Right lobe of liver (tissue), 6 donors: ENCODE measurements at regions not wholly inside any gene's neighbourhood (a gene's known extent, or its start where the extent isn't known, plus 50 kb on each side); places are given as distances from the start of the nearest gene placed in this dataset.

Experiments used
- ATAC-seq, 4 donors: fragments of 200-7000 bp; cut with Tn5 transposase; one replicate each; pipeline ENCODE4 v1.9.1; 2020; ENCODE audit warnings: mild to moderate bottlenecking in 4 of 4, moderate library complexity in 4 of 4
- DNase-seq, 3 donors: peaks; one replicate each; pipeline ENCODE4 v3.0.0-alpha.2; 2020
- H3K27ac ChIP-seq, 3 donors: fragments of 200-600 bp; one replicate each; pipeline ENCODE4 v1.8.0; 2022
- H3K27me3 ChIP-seq, 2 donors: fragments of 200-600 bp; one replicate each; pipeline ENCODE4 v1.8.0; 2022
- H3K36me3 ChIP-seq, 4 donors: fragments of 200-600 bp; sonication (generic) in 1 of 4; one replicate each; pipeline versions ENCODE4 v1.5.1 to v1.8.0; 2017 to 2022; ENCODE audit warnings: control low read depth in 1 of 4
- H3K4me1 ChIP-seq, 4 donors: fragments of 200-600 bp; sonication (generic) in 1 of 4; one replicate each; pipeline versions ENCODE4 v1.5.1 to v1.8.0; 2017 to 2022; ENCODE audit warnings: control low read depth in 1 of 4
- H3K4me3 ChIP-seq, 3 donors: fragments of 200-600 bp; one replicate each; pipeline ENCODE4 v1.8.0; 2022
- H3K9me3 ChIP-seq, 4 donors: fragments of 200-600 bp; sonication (generic) in 1 of 4; one replicate each; pipeline versions ENCODE4 v1.5.1 to v1.8.0; 2017 to 2022; ENCODE audit warnings: control low read depth in 1 of 4
- CTCF ChIP-seq, 4 donors: fragments of 200-600 bp in 3 of 4; fragments of 450-650 bp in 1 of 4; IDR thresholded peaks; one replicate each; pipeline versions ENCODE4 v1.5.1 to v1.8.0; 2016 to 2022; ENCODE audit warnings: antibody characterized with exemption in 4 of 4, mild to moderate bottlenecking in 2 of 4
- POLR2A ChIP-seq: fragments of 450-650 bp; IDR thresholded peaks from one replicate; pipeline ENCODE4 v1.6.1; 2017; ENCODE audit warnings: antibody characterized with exemption, mild to moderate bottlenecking
- WGBS: methylation state at CpG from one replicate; pipeline ENCODE4 v1.1.6; 2018; ENCODE audit warnings: low coverage, low lambda C conversion rate; ENCODE audit not compliant: insufficient coverage; ENCODE audit errors: missing lambda C conversion rate; 5-methylcytosine and 5-hydroxymethylcytosine counted together
- intact Hi-C, 2 donors: fragments of 100-400 bp; cut with DNase I; formaldehyde crosslinking; loops; one replicate each; pipeline versions ENCODE4 v1.11.2 to v1.14.1; 2022
- donor health status: DM: no; HTN: yes; CAD: no.
- donor health status: DM: no; HTN: no; CAD: no.
- donor health status: DM: no; HTN: no; CAD: no.
- donor health status: DM: no; HTN: yes; CAD: no.
- donor health status: DM: no; HTN: yes; CAD: no.

- 73% methylated on average over 3 of the region's 17 CpGs for WGBS
- ATAC-seq, result no peak
- intact Hi-C loops, result no loop called here
Observed at GRCh38 chr10:118841881-118842605, 87.3 kb upstream of the CACUL1 start.

GRCh38 chr10:118842843-118843624 is 88.3 kb upstream of the CACUL1 start:
- intact Hi-C loops, result no loop called here
- Histone ChIP-seq H3K9me3 (no peaks in the 10 kb centered on the region), H3K27ac (no peak overlapping the region), H3K36me3 (no peaks in the 10 kb centered on the region), H3K4me1 (peaks cover 0 to 3% (median 0%) of the 10 kb centered on the region in 4 donors), H3K27me3 (no peaks in the 10 kb centered on the region), H3K4me3 (no peak overlapping the region)
- TF ChIP-seq CTCF (IDR thresholded peaks at IDR 0.05) (no peak), POLR2A (no peak)
- no peak for DNase-seq
- no peak for ATAC-seq
- WGBS, result 40% methylated on average over 2 of the region's 4 CpGs

More at GRCh38 chr10:118841881-118842605, 87.3 kb upstream of the CACUL1 start:
- no peaks in the 10 kb centered on the region for H3K9me3 ChIP-seq
- H3K27ac ChIP-seq, result no peak overlapping the region
- no peaks in the 10 kb centered on the region for H3K36me3 ChIP-seq
- DNase-seq, result no peak
- no peaks in the 10 kb centered on the region for H3K27me3 ChIP-seq
- TF ChIP-seq CTCF (IDR thresholded peaks at IDR 0.05) (no peak), POLR2A (no peak)
- H3K4me3 ChIP-seq, result no peak overlapping the region
- peaks cover 0 to 3% (median 0%) of the 10 kb centered on the region in 4 donors for H3K4me1 ChIP-seq

- Histone ChIP-seq H3K27ac (no peak overlapping the region), H3K4me1 (peaks cover 0 to 3% (median 0%) of the 10 kb centered on the region in 4 donors), H3K4me3 (no peak overlapping the region), H3K9me3 (no peaks in the 10 kb centered on the region), H3K27me3 (no peaks in the 10 kb centered on the region), H3K36me3 (no peaks in the 10 kb centered on the region)
- DNase-seq (no peak), ATAC-seq (no peak)
- TF ChIP-seq CTCF (IDR thresholded peaks at IDR 0.05) (no peak), POLR2A (no peak)
- intact Hi-C loops, result no loop called here
- WGBS, result no CpG with 5 or more reads among the region's 7 CpGs
Observed at GRCh38 chr10:118843647-118844265, 89.0 kb upstream of the CACUL1 start.

- TF ChIP-seq CTCF (IDR thresholded peaks at IDR 0.05), result no peak
- TF ChIP-seq POLR2A, result no peak
- Histone ChIP-seq H3K36me3 (no peaks in the 10 kb centered on the region), H3K9me3 (no peaks in the 10 kb centered on the region), H3K27ac (no peak overlapping the region), H3K4me3 (no peak overlapping the region), H3K4me1 (peaks cover 0 to 3% (median 0%) of the 10 kb centered on the region in 4 donors), H3K27me3 (no peaks in the 10 kb centered on the region)
- intact Hi-C loops, result no loop called here
- ATAC-seq, result peak in 2 of 4 donors; percentile 25 to 84
- DNase-seq, result no peak
- 51% methylated on average over 5 of the region's 6 CpGs for WGBS
Observed at GRCh38 chr10:118844731-118845521, 90.2 kb upstream of the CACUL1 start.
